Spleen (tissue), 11 donors: ENCODE measurements at regions not wholly inside any gene's neighbourhood (a gene's known extent, or its start where the extent isn't known, plus 50 kb on each side); places are given as distances from the start of the nearest gene placed in this dataset.

Experiments used
- DNase-seq: peaks from one replicate; pipeline ENCODE4 v3.0.0-alpha.2; 2020
- H3K27ac ChIP-seq, 8 donors: fragments of 200-600 bp; sonication (generic) in 7 of 8; 1 replicate in 4 of 8; 2 replicates in 4 of 8; pipeline versions ENCODE4 v1.5.0 to v1.8.0; 2016 to 2021; ENCODE audit warnings: inconsistent platforms in 4 of 8, mild to moderate bottlenecking in 4 of 8, moderate library complexity in 1 of 8
- H3K27me3 ChIP-seq, 7 donors: fragments of 200-600 bp; sonication (generic) in 6 of 7; replicated peaks in 1 of 7; 1 replicate in 4 of 7; 2 replicates in 3 of 7; pipeline versions ENCODE4 v1.5.0 to v1.8.0; 2016 to 2021; ENCODE audit warnings: inconsistent platforms in 3 of 7, mild to moderate bottlenecking in 1 of 7
- H3K36me3 ChIP-seq, 6 donors: fragments of 200-600 bp; sonication (generic) in 5 of 6; 1 replicate in 4 of 6; 2 replicates in 2 of 6; pipeline versions ENCODE4 v1.5.0 to v1.8.0; 2016 to 2021; ENCODE audit warnings: inconsistent platforms in 2 of 6
- H3K4me1 ChIP-seq, 6 donors: fragments of 200-600 bp; sonication (generic) in 5 of 6; 1 replicate in 3 of 6; 2 replicates in 3 of 6; pipeline versions ENCODE4 v1.5.0 to v1.8.0; 2016 to 2021; ENCODE audit warnings: inconsistent platforms in 3 of 6
- H3K4me3 ChIP-seq, 8 donors: fragments of 200-600 bp; sonication (generic) in 7 of 8; 1 replicate in 4 of 8; 2 replicates in 4 of 8; pipeline versions ENCODE4 v1.5.0 to v1.8.0; 2016 to 2021; ENCODE audit warnings: inconsistent platforms in 4 of 8, mild to moderate bottlenecking in 4 of 8, moderate library complexity in 2 of 8
- H3K9me3 ChIP-seq, 8 donors: fragments of 200-600 bp; sonication (generic) in 7 of 8; 1 replicate in 4 of 8; 2 replicates in 4 of 8; pipeline versions ENCODE4 v1.5.0 to v1.8.0; 2016 to 2021; ENCODE audit warnings: inconsistent platforms in 4 of 8
- CTCF ChIP-seq, 11 experiments: fragments of 200-600 bp in 7 of 11; fragments of 450-650 bp in 4 of 11; sonication (generic) in 4 of 11; IDR thresholded peaks in 8 of 11; conservative IDR thresholded peaks in 3 of 11; 1 replicate in 7 of 11; 2 replicates in 4 of 11; pipeline versions ENCODE4 v1.4.0 to v1.8.0; 2016 to 2021; ENCODE audit warnings: antibody characterized with exemption in 11 of 11, inconsistent platforms in 4 of 11, mild to moderate bottlenecking in 1 of 11
- POLR2A ChIP-seq, 3 donors: fragments of 450-650 bp; IDR thresholded peaks; one replicate each; pipeline ENCODE4 v1.5.1; 2017; ENCODE audit warnings: antibody characterized with exemption in 3 of 3, mild to moderate bottlenecking in 1 of 3
- POLR2AphosphoS5 ChIP-seq, 3 donors: sonication (generic); formaldehyde crosslinking; IDR thresholded peaks; one replicate each; pipeline ENCODE4 v1.5.1; 2017; ENCODE audit warnings: antibody characterized with exemption in 3 of 3
- WGBS, 5 donors: extraction: QIAGEN DNeasy Blood & Tissue Kit in 3 of 5; methylation state at CpG; one replicate each; pipeline versions ENCODE4 v1.1.5 to v1.1.7; 2013 to 2018; 5-methylcytosine and 5-hydroxymethylcytosine counted together
- intact Hi-C: fragments of 100-400 bp; cut with DNase I; formaldehyde crosslinking; loops from one replicate; pipeline ENCODE4 v1.15.0; 2023; ENCODE audit warnings: low total_unique reads
- donor health status: healthy with polysubstance abuse.
- donor health status: DM: no; HTN: no; CAD: no; lungs with moderate emphysema.
- donor health status: DM: no; HTN: no; CAD: no.
- donor health status: Bipolar disorder and iron deficiency.
- donor health status: healthy.
- donor health status: DM: no; HTN: no; CAD: no.
- donor health status: DM: yes; HTN: yes; CAD: no.

- TF ChIP-seq CTCF (IDR thresholded peaks at IDR 0.05 in 8 of 11, conservative IDR thresholded peaks at IDR 0.05 in 3 of 11) (no peak), POLR2A (IDR thresholded peaks at IDR 0.05) (no peak), POLR2AphosphoS5 (IDR thresholded peaks at IDR 0.05) (no peak)
- Histone ChIP-seq H3K4me3 (no peak overlapping the region), H3K27me3 (no peaks in the 10 kb centered on the region), H3K9me3 (no peaks in the 10 kb centered on the region), H3K27ac (no peak overlapping the region), H3K36me3 (no peaks in the 10 kb centered on the region), H3K4me1 (no peaks in the 10 kb centered on the region)
- intact Hi-C loops, result no loop called here
- 78 to 88% (median 84%) methylated on average over 18 to 19 of the region's 19 CpGs for WGBS, 5 donors
- peak; percentile 63 for DNase-seq
Measured at GRCh38 chr6:163725008-163725941, 310.8 kb downstream of the QKI start.

- Histone ChIP-seq H3K27me3 (no peaks in the 10 kb centered on the region), H3K4me1 (no peaks in the 10 kb centered on the region), H3K9me3 (no peaks in the 10 kb centered on the region), H3K36me3 (no peaks in the 10 kb centered on the region), H3K4me3 (no peak overlapping the region), H3K27ac (no peak overlapping the region)
- intact Hi-C loops, result no loop called here
- TF ChIP-seq CTCF (IDR thresholded peaks at IDR 0.05 in 8 of 11, conservative IDR thresholded peaks at IDR 0.05 in 3 of 11), result no peak
- TF ChIP-seq POLR2A (IDR thresholded peaks at IDR 0.05), result no peak
- TF ChIP-seq POLR2AphosphoS5 (IDR thresholded peaks at IDR 0.05), result no peak
- DNase-seq, result peak; percentile 70
- 80 to 93% (median 86%) methylated on average over 8 of the region's 8 CpGs for WGBS, 5 donors
Measured at GRCh38 chr6:163724196-163724595, 309.7 kb downstream of the QKI start.

GRCh38 chr6:163723759-163724158 is 309.2 kb downstream of the QKI start:
- peak; percentile 68 for DNase-seq
- H3K9me3 ChIP-seq, result no peaks in the 10 kb centered on the region
- peaks cover 0 to 3% (median 0%) of the 10 kb centered on the region in 6 donors for H3K4me1 ChIP-seq
- intact Hi-C loops, result no loop called here
- no peak overlapping the region for H3K27ac ChIP-seq
- TF ChIP-seq POLR2AphosphoS5 (IDR thresholded peaks at IDR 0.05) (no peak), POLR2A (IDR thresholded peaks at IDR 0.05) (no peak), CTCF (IDR thresholded peaks at IDR 0.05 in 8 of 11, conservative IDR thresholded peaks at IDR 0.05 in 3 of 11) (no peak)
- H3K4me3 ChIP-seq, result no peak overlapping the region
- no peaks in the 10 kb centered on the region for H3K36me3 ChIP-seq
- WGBS, 5 donors, result 73 to 86% (median 81%) methylated on average over 8 of the region's 8 CpGs
- no peaks in the 10 kb centered on the region for H3K27me3 ChIP-seq

GRCh38 chr6:163721922-163722692 is 307.6 kb downstream of the QKI start:
- H3K4me3 ChIP-seq, result no peak overlapping the region
- H3K27ac ChIP-seq, result no peak overlapping the region
- intact Hi-C loops, result no loop called here
- no peak for DNase-seq
- no peak for TF ChIP-seq POLR2AphosphoS5 (IDR thresholded peaks at IDR 0.05)
- H3K27me3 ChIP-seq, result no peaks in the 10 kb centered on the region
- WGBS, 5 donors, result 87 to 93% (median 88%) methylated on average over 10 to 13 of the region's 13 CpGs
- H3K36me3 ChIP-seq, result no peaks in the 10 kb centered on the region
- peaks cover 0 to 19% (median 0%) of the 10 kb centered on the region in 6 donors for H3K4me1 ChIP-seq
- no peaks in the 10 kb centered on the region for H3K9me3 ChIP-seq
